Immature natural killer cell (primary cell): ENCODE measurements at regions not wholly inside any gene's neighbourhood (a gene's known extent, or its start where the extent isn't known, plus 50 kb on each side); places are given as distances from the start of the nearest gene placed in this dataset.

Source experiments
- DNase-seq, 3 donors: peaks; one replicate each; pipeline ENCODE4 v3.0.0; 2022; ENCODE audit warnings: mixed read lengths in 1 of 3
- H3K27ac Mint-ChIP-seq, 6 donors: one replicate each; pipeline ENCODE4 v1.8.0; 2020; ENCODE audit warnings: mixed read lengths in 6 of 6, mild to moderate bottlenecking in 5 of 6, inconsistent platforms in 4 of 6, moderate library complexity in 3 of 6
- H3K27me3 Mint-ChIP-seq, 3 donors: one replicate each; pipeline ENCODE4 v1.8.0; 2020 to 2021; ENCODE audit warnings: low read depth in 3 of 3, mild to moderate bottlenecking in 3 of 3, mixed read lengths in 3 of 3, moderate library complexity in 3 of 3, inconsistent platforms in 1 of 3
- H3K36me3 Mint-ChIP-seq, 3 donors: one replicate each; pipeline ENCODE4 v1.8.0; 2020; ENCODE audit warnings: mixed read lengths in 3 of 3, inconsistent platforms in 2 of 3, mild to moderate bottlenecking in 2 of 3
- H3K4me1 Mint-ChIP-seq, 2 donors: one replicate each; pipeline ENCODE4 v1.8.0; 2020; ENCODE audit warnings: inconsistent platforms in 2 of 2, mild to moderate bottlenecking in 2 of 2, mixed read lengths in 2 of 2, moderate library complexity in 1 of 2
- H3K4me3 Mint-ChIP-seq, 5 donors: one replicate each; pipeline ENCODE4 v1.8.0; 2020; ENCODE audit warnings: mild to moderate bottlenecking in 5 of 5, mixed read lengths in 5 of 5, inconsistent platforms in 3 of 5, moderate library complexity in 3 of 5
- H3K9me3 Mint-ChIP-seq, 6 donors: one replicate each; pipeline ENCODE4 v1.8.0; 2020; ENCODE audit warnings: mild to moderate bottlenecking in 6 of 6, mixed read lengths in 6 of 6, inconsistent platforms in 4 of 6, moderate library complexity in 3 of 6

- Mint-ChIP-seq H3K27ac (no peak overlapping the region), H3K27me3 (peaks cover 2 to 14% (median 4%) of the 10 kb centered on the region in 3 donors)
These were observed 263.9 kb upstream of the CITED2 start for GRCh38 chr6:139638179-139638941.

DNA sequence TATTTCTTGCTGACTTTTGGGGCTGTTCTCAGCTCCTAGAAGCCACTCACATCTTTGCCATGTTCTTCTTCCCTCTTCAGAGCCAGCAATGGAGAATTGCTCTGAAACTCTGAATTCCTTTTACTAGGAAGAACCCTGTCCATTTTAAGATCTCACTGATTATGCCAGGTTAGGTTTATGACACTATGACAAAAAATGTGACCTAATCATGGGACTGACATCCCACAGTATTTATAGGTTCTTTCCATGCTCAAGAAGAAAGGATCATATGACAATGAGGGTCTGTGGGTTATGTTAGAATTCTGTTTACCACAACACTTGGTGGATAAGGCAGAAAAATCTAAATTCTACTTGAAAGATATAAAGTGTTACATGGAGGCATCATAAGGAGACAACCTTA, 263.3 kb upstream of the CITED2 start:
- no peak for DNase-seq
- Mint-ChIP-seq H3K27me3 (peaks cover 2 to 14% (median 2%) of the 10 kb centered on the region in 3 donors), H3K4me1 (peaks cover 18 to 23% of the 10 kb centered on the region in 2 donors), H3K27ac (no peak overlapping the region), H3K36me3 (no peaks in the 10 kb centered on the region), H3K9me3 (no peaks in the 10 kb centered on the region), H3K4me3 (no peak overlapping the region)

More at GRCh38 chr6:139638179-139638941, 263.9 kb upstream of the CITED2 start:
- no peak for DNase-seq
- no peak overlapping the region for H3K4me3 Mint-ChIP-seq
- no peaks in the 10 kb centered on the region for H3K9me3 Mint-ChIP-seq
- H3K36me3 Mint-ChIP-seq, result no peaks in the 10 kb centered on the region
- H3K4me1 Mint-ChIP-seq, result peaks cover 18 to 23% of the 10 kb centered on the region in 2 donors

GRCh38 chr6:139636391-139636790, 261.9 kb upstream of the CITED2 start:
- H3K4me3 Mint-ChIP-seq, result no peak overlapping the region
- no peaks in the 10 kb centered on the region for H3K9me3 Mint-ChIP-seq
- peaks cover 16 to 20% of the 10 kb centered on the region in 2 donors for H3K4me1 Mint-ChIP-seq
- H3K36me3 Mint-ChIP-seq, result no peaks in the 10 kb centered on the region
- no peak overlapping the region for H3K27ac Mint-ChIP-seq
- H3K27me3 Mint-ChIP-seq, result peaks cover 1 to 14% (median 2%) of the 10 kb centered on the region in 3 donors
- DNase-seq, result no peak

DNA sequence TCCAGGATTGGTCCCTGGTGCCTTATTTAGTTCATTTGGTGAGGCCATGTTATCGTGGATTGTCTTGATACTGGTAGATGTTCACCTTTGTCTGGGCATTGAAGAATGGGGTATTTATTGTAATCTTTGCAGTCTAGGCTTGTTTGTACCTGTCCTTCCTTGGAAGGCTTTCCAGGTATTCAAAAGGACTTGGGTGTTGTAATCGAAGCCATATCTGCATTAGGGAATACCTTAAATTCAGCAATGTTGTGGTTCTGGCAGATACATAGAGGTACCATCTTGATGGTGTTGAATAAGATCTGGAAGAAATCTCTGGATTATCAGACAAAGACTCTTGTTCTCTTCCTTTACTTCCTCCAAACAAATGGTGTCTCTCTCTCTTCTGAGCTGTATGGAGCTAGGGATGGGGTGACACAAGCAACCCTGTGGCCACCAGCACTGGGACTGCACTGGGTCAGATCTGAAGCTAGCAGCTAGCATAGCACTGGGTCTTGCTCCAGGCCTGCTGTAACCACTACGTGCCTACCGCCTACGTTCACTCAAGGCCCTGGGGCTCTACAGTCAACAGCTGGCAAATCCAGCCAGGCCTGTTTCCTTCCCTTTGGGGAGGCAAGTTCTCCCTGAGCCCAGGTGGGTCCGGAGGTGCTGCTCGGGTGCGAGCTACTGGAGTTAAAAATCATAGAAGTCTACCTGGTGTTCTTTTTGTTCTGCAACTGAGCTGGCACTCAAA, 261.1 kb upstream of the CITED2 start:
- H3K9me3 Mint-ChIP-seq, result no peaks in the 10 kb centered on the region

DNA sequence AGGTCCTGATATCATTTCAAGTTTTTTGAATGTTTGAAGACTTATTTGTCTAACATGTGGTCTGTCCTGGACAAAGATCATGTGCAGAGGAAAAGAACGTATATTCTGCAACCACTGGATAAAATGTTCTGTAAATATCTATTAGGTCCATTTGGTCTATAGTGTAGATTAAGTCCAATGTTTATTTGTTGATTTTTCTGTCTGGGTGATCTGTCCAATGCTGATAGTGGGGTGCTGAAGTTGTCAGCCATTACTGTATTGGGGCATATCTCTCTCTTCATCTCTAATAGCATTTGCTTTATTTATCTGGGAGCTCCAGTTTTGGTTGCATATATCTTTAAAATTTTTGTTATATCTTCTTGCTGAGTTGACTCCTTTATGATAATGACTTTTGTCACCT, 258.4 kb upstream of the CITED2 start:
- DNase-seq, result no peak
- H3K4me1 Mint-ChIP-seq, result no peaks in the 10 kb centered on the region
- H3K27ac Mint-ChIP-seq, result no peak overlapping the region
- no peaks in the 10 kb centered on the region for H3K36me3 Mint-ChIP-seq
- no peak overlapping the region for H3K4me3 Mint-ChIP-seq
- H3K9me3 Mint-ChIP-seq, result no peaks in the 10 kb centered on the region
- H3K27me3 Mint-ChIP-seq, result peaks cover 0 to 4% (median 1%) of the 10 kb centered on the region in 3 donors

More for the DNA sequence above, 261.1 kb upstream of the CITED2 start:
- Mint-ChIP-seq H3K4me1 (peaks cover 9 to 12% of the 10 kb centered on the region in 2 donors), H3K4me3 (no peak overlapping the region), H3K27me3 (peaks cover 1 to 9% (median 4%) of the 10 kb centered on the region in 3 donors), H3K27ac (no peak overlapping the region), H3K36me3 (no peaks in the 10 kb centered on the region)
- no peak for DNase-seq

DNA sequence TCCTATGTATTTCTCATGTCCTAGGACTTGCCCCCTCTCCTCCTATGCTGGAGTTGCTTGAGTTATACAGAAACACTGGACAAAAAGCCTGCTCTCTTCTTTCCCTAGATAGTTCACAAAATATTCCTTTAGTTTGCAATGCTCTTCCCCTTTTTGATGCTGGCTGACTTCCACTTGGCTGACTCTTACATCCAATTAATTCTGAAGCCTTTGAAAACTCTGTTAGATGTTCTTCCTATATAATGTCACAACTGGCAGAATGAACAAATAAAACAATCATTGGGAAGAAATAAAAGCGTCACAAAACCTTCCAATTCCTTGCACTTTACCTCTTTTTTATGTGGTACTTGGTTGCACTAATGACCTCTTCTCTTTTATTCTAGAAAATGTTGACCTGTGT, 253.8 kb upstream of the CITED2 start:
- Mint-ChIP-seq H3K9me3 (peaks cover 0 to 1% (median 0%) of the 10 kb centered on the region in 6 donors), H3K27ac (no peak overlapping the region), H3K27me3 (peaks cover 0 to 2% (median 1%) of the 10 kb centered on the region in 3 donors), H3K4me1 (no peaks in the 10 kb centered on the region), H3K4me3 (no peak overlapping the region), H3K36me3 (no peaks in the 10 kb centered on the region)
- no peak for DNase-seq

GRCh38 chr6:139627091-139627490, 252.6 kb upstream of the CITED2 start:
- Mint-ChIP-seq H3K9me3 (peaks cover 0 to 1% (median 0%) of the 10 kb centered on the region in 6 donors), H3K27ac (no peak overlapping the region), H3K27me3 (peaks cover 0 to 2% (median 0%) of the 10 kb centered on the region in 3 donors), H3K4me1 (no peaks in the 10 kb centered on the region), H3K4me3 (no peak overlapping the region), H3K36me3 (no peaks in the 10 kb centered on the region)
- DNase-seq, result no peak

GRCh38 chr6:139625998-139626975, 251.8 kb upstream of the CITED2 start:
- H3K4me3 Mint-ChIP-seq, result no peak overlapping the region
- no peak overlapping the region for H3K27ac Mint-ChIP-seq
- no peaks in the 10 kb centered on the region for H3K4me1 Mint-ChIP-seq
- no peaks in the 10 kb centered on the region for H3K36me3 Mint-ChIP-seq
- peaks cover 0 to 2% (median 0%) of the 10 kb centered on the region in 3 donors for H3K27me3 Mint-ChIP-seq
- DNase-seq, result no peak
- H3K9me3 Mint-ChIP-seq, result peaks cover 0 to 1% (median 0%) of the 10 kb centered on the region in 6 donors

GRCh38 chr6:139625081-139625939, 250.9 kb upstream of the CITED2 start:
- H3K36me3 Mint-ChIP-seq, result no peaks in the 10 kb centered on the region
- no peak overlapping the region for H3K4me3 Mint-ChIP-seq
- peaks cover 0 to 1% (median 0%) of the 10 kb centered on the region in 6 donors for H3K9me3 Mint-ChIP-seq
- DNase-seq, result no peak
- no peak overlapping the region for H3K27ac Mint-ChIP-seq
- no peaks in the 10 kb centered on the region for H3K27me3 Mint-ChIP-seq
- no peaks in the 10 kb centered on the region for H3K4me1 Mint-ChIP-seq

DNA sequence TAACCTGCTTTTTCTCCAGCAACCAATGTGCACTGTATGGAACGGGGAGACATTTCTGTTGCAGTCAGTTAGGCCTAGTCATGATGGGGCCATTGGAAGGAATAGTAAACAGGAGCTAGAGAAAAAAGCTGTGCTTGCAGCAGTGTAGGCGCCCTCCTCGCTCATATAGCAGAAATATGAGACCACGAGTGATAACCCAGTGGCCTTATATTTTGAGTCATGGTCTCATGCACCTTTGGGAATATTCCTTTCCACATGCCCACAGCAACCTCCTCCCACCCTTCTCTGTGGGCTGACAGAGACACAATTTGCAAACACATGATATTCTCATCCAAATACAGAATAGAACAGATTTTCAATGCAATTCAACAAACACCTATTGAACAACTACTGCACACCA, 248.9 kb upstream of the CITED2 start:
- Mint-ChIP-seq H3K9me3 (peaks cover 0 to 1% (median 0%) of the 10 kb centered on the region in 6 donors), H3K27ac (no peak overlapping the region), H3K36me3 (no peaks in the 10 kb centered on the region), H3K4me1 (no peaks in the 10 kb centered on the region), H3K4me3 (no peak overlapping the region), H3K27me3 (peaks cover 0 to 2% (median 0%) of the 10 kb centered on the region in 3 donors)
- DNase-seq, result no peak

DNA sequence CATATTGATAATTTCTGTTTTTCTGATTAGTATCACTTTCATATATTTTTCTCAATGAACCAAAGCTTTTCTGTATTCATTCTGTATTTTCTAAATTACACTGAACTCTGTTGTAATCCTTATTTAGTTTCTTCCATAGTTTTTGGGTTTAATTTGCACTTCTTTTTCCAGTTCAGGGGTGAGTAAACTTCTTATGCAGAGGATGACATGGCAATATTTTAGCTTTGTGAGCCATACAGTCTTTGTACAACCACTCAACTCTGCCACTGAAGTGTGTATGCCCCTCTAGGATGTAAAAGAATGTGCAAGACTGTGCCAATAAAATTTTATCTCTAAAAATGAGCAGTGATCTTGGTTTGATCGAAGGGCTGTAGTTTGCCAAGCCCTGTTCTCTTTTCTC, 239.0 kb upstream of the CITED2 start:
- Mint-ChIP-seq H3K9me3 (no peaks in the 10 kb centered on the region), H3K4me3 (no peak overlapping the region), H3K36me3 (no peaks in the 10 kb centered on the region), H3K27me3 (peaks cover 1 to 4% (median 4%) of the 10 kb centered on the region in 3 donors), H3K4me1 (no peaks in the 10 kb centered on the region), H3K27ac (no peak overlapping the region)
- DNase-seq, result no peak

DNA sequence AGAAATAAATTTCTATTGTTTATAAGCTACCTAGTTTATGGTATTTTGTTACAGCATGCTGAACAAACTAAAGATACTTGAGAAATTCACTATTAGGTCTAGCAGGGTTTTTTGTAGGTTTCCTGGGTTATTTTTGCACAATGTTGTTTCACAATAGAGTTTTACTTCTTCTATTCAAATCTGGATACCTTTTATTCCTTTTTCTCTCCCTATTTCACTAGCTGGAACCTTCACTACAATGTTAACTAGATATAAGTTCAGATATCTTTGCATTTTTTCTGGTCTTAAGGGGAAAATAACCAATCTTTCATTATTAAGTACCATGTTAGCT, 237.7 kb upstream of the CITED2 start:
- H3K27me3 Mint-ChIP-seq, result peaks cover 0 to 4% (median 1%) of the 10 kb centered on the region in 3 donors
- H3K9me3 Mint-ChIP-seq, result no peaks in the 10 kb centered on the region
- no peaks in the 10 kb centered on the region for H3K4me1 Mint-ChIP-seq
- no peak for DNase-seq
- H3K27ac Mint-ChIP-seq, result no peak overlapping the region
- H3K36me3 Mint-ChIP-seq, result no peaks in the 10 kb centered on the region
- H3K4me3 Mint-ChIP-seq, result no peak overlapping the region
